H1 (cell line): ENCODE measurements at regions not wholly inside any gene's neighbourhood (a gene's known extent, or its start where the extent isn't known, plus 50 kb on each side); places are given as distances from the start of the nearest gene placed in this dataset.
A peak's percentile ranks its signal among the peaks of the same experiment; 100 is the strongest.

Experiments used
- CTCF ChIA-PET: fragments of 300-600 bp; sonication (Branson Sonifier 250); formaldehyde crosslinking; loops from one replicate; lab custom pipeline; 2021; ENCODE audit not compliant: partially characterized antibody; lab: Charles Lee
- POLR2A ChIA-PET: fragments of 300-600 bp; sonication (Branson Sonifier 250); formaldehyde crosslinking; loops from one replicate; lab custom pipeline; 2021; ENCODE audit warnings: inconsistent platforms; ENCODE audit not compliant: partially characterized antibody; lab: Charles Lee
- DNase-seq, 2 experiments: peaks; one replicate each; pipeline versions ENCODE4 v3.0.0 to v3.0.0-alpha.2; 2010 to 2022; ENCODE audit warnings: low spot score in 2 of 2, low read depth in 1 of 2, mixed read lengths in 1 of 2
- FAIRE-seq: peaks from 2 replicates; lab custom pipeline; 2011; peaks lifted over from hg19 to GRCh38; lab: Jason Lieb, UNC
- H2AFZ ChIP-seq: 2 replicates; pipeline ENCODE4 v1.8.1; 2012; ENCODE audit warnings: low read length, inconsistent platforms
- H2AK5ac ChIP-seq: 2 replicates; pipeline ENCODE4 v1.6.1; 2013; ENCODE audit warnings: low read depth, low read length
- H2BK120ac ChIP-seq: replicated peaks from 2 replicates; pipeline ENCODE3; 2013; ENCODE audit warnings: low read depth, low read length, inconsistent platforms
- H2BK12ac ChIP-seq: 2 replicates; pipeline ENCODE4 v1.6.1; 2013; ENCODE audit warnings: low read depth, low read length
- H2BK15ac ChIP-seq: 2 replicates; pipeline ENCODE4 v1.6.1; 2013; ENCODE audit warnings: low read length
- H2BK20ac ChIP-seq: 2 replicates; pipeline ENCODE4 v1.6.1; 2013; ENCODE audit warnings: low read length
- H2BK5ac ChIP-seq: 2 replicates; pipeline ENCODE4 v1.6.1; 2013; ENCODE audit warnings: low read depth, low read length
- H3K14ac ChIP-seq: 2 replicates; pipeline ENCODE4 v1.6.1; 2013; ENCODE audit warnings: inconsistent platforms; ENCODE audit not compliant: insufficient read length
- H3K18ac ChIP-seq: 2 replicates; pipeline ENCODE4 v1.6.1; 2013; ENCODE audit warnings: low read length; ENCODE audit errors: extremely low read depth
- H3K23ac ChIP-seq: 2 replicates; pipeline ENCODE4 v1.6.1; 2013; ENCODE audit warnings: inconsistent platforms; ENCODE audit not compliant: insufficient read length
- H3K23me2 ChIP-seq: 2 replicates; pipeline ENCODE4 v1.6.1; 2013; ENCODE audit warnings: low read depth, low read length
- H3K27ac ChIP-seq: 2 replicates; pipeline ENCODE4 v1.6.1; 2011; ENCODE audit warnings: low read depth, low read length, inconsistent platforms
- H3K27me3 ChIP-seq, 4 experiments: replicated peaks in 1 of 4; 1 replicate in 1 of 4; 2 replicates in 3 of 4; pipeline versions ENCODE4 v1.6.1 to v1.8.1; 2011 to 2013; ENCODE audit warnings: low read length in 3 of 4, mild to moderate bottlenecking in 3 of 4, inconsistent platforms in 2 of 4, mixed read lengths in 2 of 4, moderate library complexity in 1 of 4; ENCODE audit not compliant: control insufficient read depth in 3 of 4, insufficient read depth in 3 of 4; ENCODE audit errors: extremely low read depth in 1 of 4
- H3K36me3 ChIP-seq, 4 experiments: 2 replicates each; pipeline versions ENCODE4 v1.6.1 to v1.8.1; 2011 to 2013; ENCODE audit warnings: mild to moderate bottlenecking in 4 of 4, low read length in 3 of 4, moderate library complexity in 2 of 4, control low read depth in 1 of 4, inconsistent platforms in 1 of 4; ENCODE audit not compliant: insufficient read depth in 4 of 4, control insufficient read depth in 2 of 4
- H3K4ac ChIP-seq: replicated peaks from 2 replicates; pipeline ENCODE3; 2013; ENCODE audit warnings: low read length, low read depth, mixed read lengths, inconsistent platforms; ENCODE audit not compliant: insufficient read length
- H3K4me1 ChIP-seq, 4 experiments: replicated peaks in 1 of 4; 1 replicate in 1 of 4; 2 replicates in 3 of 4; pipeline versions ENCODE4 v1.6.1 to v1.8.1; 2011 to 2013; ENCODE audit warnings: low read length in 3 of 4, inconsistent platforms in 2 of 4, mixed read lengths in 1 of 4; ENCODE audit not compliant: insufficient read depth in 4 of 4, control insufficient read depth in 3 of 4
- H3K4me2 ChIP-seq, 2 experiments: 2 replicates each; pipeline versions ENCODE4 v1.6.1 to v1.8.1; 2011 to 2013; ENCODE audit warnings: low read depth in 2 of 2, low read length in 2 of 2, control low read depth in 1 of 2, inconsistent platforms in 1 of 2, mild to moderate bottlenecking in 1 of 2; ENCODE audit not compliant: insufficient read depth in 1 of 2
- H3K4me3 ChIP-seq, 4 experiments: fragments of 200-600, 300-600 bp in 1 of 4; sonication (generic), shearing (Covaris generic), sonication (Bioruptor Twin) in 1 of 4; 2 replicates each; pipeline versions ENCODE4 v1.5.1 to v1.8.1; 2011 to 2016; ENCODE audit warnings: low read length in 4 of 4, low read depth in 3 of 4, control low read depth in 2 of 4, inconsistent platforms in 2 of 4, mild to moderate bottlenecking in 2 of 4, mixed read lengths in 1 of 4, moderate library complexity in 1 of 4; ENCODE audit not compliant: insufficient read depth in 2 of 4; ENCODE audit errors: extremely low read depth in 1 of 4
- H3K56ac ChIP-seq: replicated peaks from 2 replicates; pipeline ENCODE3; 2013; ENCODE audit warnings: low read depth, mild to moderate bottlenecking, mixed read lengths, low read length, inconsistent platforms; ENCODE audit not compliant: insufficient read length
- H3K79me1 ChIP-seq: 2 replicates; pipeline ENCODE4 v1.6.1; 2013; ENCODE audit warnings: low read depth, low read length, control low read depth
- H3K79me2 ChIP-seq, 2 experiments: 2 replicates each; pipeline versions ENCODE4 v1.6.1 to v1.8.1; 2012 to 2013; ENCODE audit warnings: low read length in 2 of 2, mild to moderate bottlenecking in 2 of 2, inconsistent platforms in 1 of 2; ENCODE audit not compliant: insufficient read depth in 2 of 2, control insufficient read depth in 1 of 2
- H3K9ac ChIP-seq, 4 experiments: replicated peaks in 1 of 4; 1 replicate in 1 of 4; 2 replicates in 3 of 4; pipeline versions ENCODE4 v1.6.1 to v1.8.1; 2011 to 2013; ENCODE audit warnings: low read depth in 3 of 4, low read length in 3 of 4, control low read depth in 2 of 4, mild to moderate bottlenecking in 2 of 4, moderate library complexity in 2 of 4, inconsistent platforms in 1 of 4; ENCODE audit errors: extremely low read depth in 1 of 4
- H3K9me3 ChIP-seq, 2 experiments: 2 replicates each; pipeline versions ENCODE4 v1.6.1 to v1.8.1; 2012 to 2013; ENCODE audit warnings: mild to moderate bottlenecking in 2 of 2, moderate library complexity in 2 of 2, control low read depth in 1 of 2, inconsistent platforms in 1 of 2, low read depth in 1 of 2, low read length in 1 of 2, mixed read lengths in 1 of 2; ENCODE audit not compliant: insufficient read depth in 2 of 2
- H4K20me1 ChIP-seq, 2 experiments: replicated peaks in 1 of 2; 2 replicates each; pipeline versions ENCODE3 to v1.8.1; 2011 to 2013; ENCODE audit warnings: inconsistent platforms in 2 of 2, low read length in 2 of 2, mild to moderate bottlenecking in 1 of 2; ENCODE audit not compliant: insufficient read depth in 2 of 2, control insufficient read depth in 1 of 2
- H4K5ac ChIP-seq: 2 replicates; pipeline ENCODE4 v1.6.1; 2013; ENCODE audit warnings: low read length, low read depth, mixed read lengths, inconsistent platforms; ENCODE audit not compliant: insufficient read length
- H4K8ac ChIP-seq: 2 replicates; pipeline ENCODE4 v1.8.0; 2013; ENCODE audit warnings: mild to moderate bottlenecking, moderate library complexity, low read length, inconsistent platforms; ENCODE audit not compliant: insufficient read depth; ENCODE audit errors: extremely low read depth
- H4K91ac ChIP-seq: replicated peaks from 2 replicates; pipeline ENCODE3; 2013; ENCODE audit warnings: low read length, mixed read lengths, inconsistent platforms; ENCODE audit not compliant: insufficient read length
- ASH2L ChIP-seq: fragments of 200-600, 300-600 bp; sonication (generic); IDR thresholded peaks from one replicate; pipeline ENCODE4 v1.7.1; 2017; ENCODE audit warnings: low read length
- GABPA ChIP-seq: IDR thresholded peaks from 2 replicates; pipeline ENCODE4 v1.6.1; 2011; ENCODE audit warnings: mild to moderate bottlenecking, low read length, moderate library complexity, borderline replicate concordance; ENCODE audit not compliant: insufficient read depth
- NANOG ChIP-seq: IDR thresholded peaks from 2 replicates; pipeline ENCODE4 v1.6.1; 2011; ENCODE audit warnings: low read length, low read depth, mild to moderate bottlenecking, inconsistent platforms; ENCODE audit not compliant: insufficient read depth, poor library complexity, severe bottlenecking
- SP1 ChIP-seq: IDR thresholded peaks from 2 replicates; pipeline ENCODE4 v1.6.1; 2011; ENCODE audit warnings: low read depth, low read length
- SP4 ChIP-seq: IDR thresholded peaks from 2 replicates; pipeline ENCODE4 v1.6.1; 2012; ENCODE audit warnings: low read length, inconsistent platforms
- TCF12 ChIP-seq: IDR thresholded peaks from 2 replicates; pipeline ENCODE4 v1.6.1; 2011; ENCODE audit warnings: low read depth, mild to moderate bottlenecking, low read length
- TF ChIP-seq, protein P1 (sequence below): IDR thresholded peaks from 2 replicates; pipeline ENCODE4 v1.6.1; 2011; ENCODE audit warnings: low read length, improper control_type of control experiment

DNA sequence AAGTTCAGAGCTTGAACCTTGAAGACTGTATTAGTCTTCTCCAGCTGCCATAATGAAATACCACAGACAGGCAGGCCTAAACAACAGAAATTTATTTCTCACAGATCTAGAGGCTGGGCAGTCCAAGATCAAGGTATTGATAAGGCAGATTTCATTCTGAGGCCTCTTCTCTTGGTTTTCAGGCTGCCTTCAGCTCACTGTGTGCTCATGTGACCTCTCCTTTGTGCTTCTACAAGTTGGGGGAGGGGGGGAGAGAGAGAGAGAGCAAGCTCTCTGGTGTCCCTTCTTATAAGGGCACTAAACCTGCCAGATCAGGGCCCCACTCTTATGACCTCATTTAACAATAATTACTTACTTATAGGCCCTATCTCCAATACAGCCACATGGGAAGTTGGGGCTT is 102.6 kb upstream of the RSPO3 start:
- H3K4ac ChIP-seq, result no peak overlapping the region
- no peak overlapping the region for H3K14ac ChIP-seq
- no peak overlapping the region for H2BK15ac ChIP-seq
- H3K23me2 ChIP-seq, result no peaks in the 10 kb centered on the region
- DNase-seq, result no peak
- no peak overlapping the region for H4K5ac ChIP-seq
- H4K20me1 ChIP-seq, result no peaks in the 10 kb centered on the region
- H3K4me2 ChIP-seq, result no peak overlapping the region
- TF ChIP-seq GABPA (no peak), TCF12 (no peak), NANOG (no peak), SP4 (no peak), SP1 (0 out of 2 replicates have a peak, but pooled peaks have one; percentile 9), ASH2L (peak; percentile 22)
- TF ChIP-seq, protein P1, sequence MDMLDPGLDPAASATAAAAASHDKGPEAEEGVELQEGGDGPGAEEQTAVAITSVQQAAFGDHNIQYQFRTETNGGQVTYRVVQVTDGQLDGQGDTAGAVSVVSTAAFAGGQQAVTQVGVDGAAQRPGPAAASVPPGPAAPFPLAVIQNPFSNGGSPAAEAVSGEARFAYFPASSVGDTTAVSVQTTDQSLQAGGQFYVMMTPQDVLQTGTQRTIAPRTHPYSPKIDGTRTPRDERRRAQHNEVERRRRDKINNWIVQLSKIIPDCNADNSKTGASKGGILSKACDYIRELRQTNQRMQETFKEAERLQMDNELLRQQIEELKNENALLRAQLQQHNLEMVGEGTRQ, result peak; percentile 11; the same call in 1 of the 2 replicates
- no peaks in the 10 kb centered on the region for H3K27me3 ChIP-seq
- H3K79me2 ChIP-seq, result no peaks in the 10 kb centered on the region
- no peaks in the 10 kb centered on the region for H3K36me3 ChIP-seq
- no peak for FAIRE-seq
- H3K4me1 ChIP-seq, result peaks cover 0 to 3% (median 1%) of the 10 kb centered on the region in 4 experiments; a peak in 3 of 7 replicates
- H3K27ac ChIP-seq, result no peak overlapping the region
- no peak overlapping the region for H3K23ac ChIP-seq
- H3K18ac ChIP-seq, result no peak overlapping the region
- H2BK5ac ChIP-seq, result no peak overlapping the region
- no peak overlapping the region for H2BK120ac ChIP-seq
- CTCF ChIA-PET, result interaction anchor here (0.6 kb wide), 1 partner anchor 1009 kb away, joined by 3 read pairs; no protein-coding TSS in a partner anchor
- no peak overlapping the region for H2BK20ac ChIP-seq
- H3K9me3 ChIP-seq, result no peaks in the 10 kb centered on the region
- no peak overlapping the region for H2AK5ac ChIP-seq
- H2AFZ ChIP-seq, result peak overlapping the region; percentile 91; the same call in 1 of the 2 replicates
- no peaks in the 10 kb centered on the region for H3K79me1 ChIP-seq
- H3K4me3 ChIP-seq, result no peak overlapping the region
- POLR2A ChIA-PET, result interaction anchor here (0.9 kb wide), 1 partner anchor 15 kb away, joined by 3 read pairs; no protein-coding TSS in a partner anchor
- no peak overlapping the region for H3K56ac ChIP-seq
- H2BK12ac ChIP-seq, result no peak overlapping the region
- no peak overlapping the region for H3K9ac ChIP-seq
- no peak overlapping the region for H4K91ac ChIP-seq
- no peak overlapping the region for H4K8ac ChIP-seq
